ENCODE measurements at regions not wholly inside any gene's neighbourhood (a gene's known extent, or its start where the extent isn't known, plus 50 kb on each side); places are given as distances from the start of the nearest gene placed in this dataset.

GRCh38 chr12:97397008-97397407 is 65.6 kb upstream of the RMST start:
- POLR2A ChIA-PET: no interaction called here
- Mint-ChIP-seq H3K4me1 (no peaks in the 10 kb centered on the region), H3K4me3 (no peak overlapping the region), H3K9me3 (no peaks in the 10 kb centered on the region), H3K27ac (no peak overlapping the region), H3K36me3 (no peaks in the 10 kb centered on the region), H3K27me3 (peaks cover 0 to 8% (median 6%) of the 10 kb centered on the region in 5 donors)
- ATAC-seq: no peak
- no peak for DNase-seq

GRCh38 chr12:97398704-97399103 is 63.9 kb upstream of the RMST start:
- no peak overlapping the region for H3K4me3 Mint-ChIP-seq
- POLR2A ChIA-PET: no interaction called here
- ATAC-seq: no peak

GRCh38 chr12:97404093-97404492 is 58.5 kb upstream of the RMST start:
- ATAC-seq: no peak
- no peak for DNase-seq
- Mint-ChIP-seq H3K27me3 (no peaks in the 10 kb centered on the region), H3K27ac (no peak overlapping the region), H3K4me3 (no peak overlapping the region), H3K9me3 (no peaks in the 10 kb centered on the region), H3K36me3 (no peaks in the 10 kb centered on the region), H3K4me1 (no peaks in the 10 kb centered on the region)
- POLR2A ChIA-PET: no interaction called here

More at GRCh38 chr12:97398704-97399103, 63.9 kb upstream of the RMST start:
- Mint-ChIP-seq H3K36me3 (no peaks in the 10 kb centered on the region), H3K27me3 (peaks cover 0 to 5% (median 2%) of the 10 kb centered on the region in 5 donors), H3K27ac (no peak overlapping the region), H3K9me3 (no peaks in the 10 kb centered on the region), H3K4me1 (no peaks in the 10 kb centered on the region)
- DNase-seq: no peak

GRCh38 chr12:97404543-97404942 is 58.1 kb upstream of the RMST start:
- Mint-ChIP-seq H3K4me1 (no peaks in the 10 kb centered on the region), H3K4me3 (no peak overlapping the region), H3K36me3 (no peaks in the 10 kb centered on the region), H3K27ac (no peak overlapping the region), H3K9me3 (no peaks in the 10 kb centered on the region), H3K27me3 (no peaks in the 10 kb centered on the region)
- DNase-seq (no peak), ATAC-seq (no peak)
- POLR2A ChIA-PET: no interaction called here

GRCh38 chr12:97408363-97408762 is 54.2 kb upstream of the RMST start:
- H3K27ac Mint-ChIP-seq: no peak overlapping the region
- H3K27me3 Mint-ChIP-seq: peaks cover 0 to 10% (median 4%) of the 10 kb centered on the region in 5 donors
- no peak for ATAC-seq
- no peaks in the 10 kb centered on the region for H3K4me1 Mint-ChIP-seq
- DNase-seq: no peak
- H3K36me3 Mint-ChIP-seq: no peaks in the 10 kb centered on the region
- POLR2A ChIA-PET: no interaction called here
- H3K4me3 Mint-ChIP-seq: no peak overlapping the region
- H3K9me3 Mint-ChIP-seq: no peaks in the 10 kb centered on the region

GRCh38 chr12:97411341-97411740 is 51.3 kb upstream of the RMST start:
- POLR2A ChIA-PET: no interaction called here
- Mint-ChIP-seq H3K27ac (no peak overlapping the region), H3K27me3 (peaks cover 0 to 15% (median 4%) of the 10 kb centered on the region in 5 donors), H3K9me3 (no peaks in the 10 kb centered on the region), H3K4me3 (no peak overlapping the region), H3K36me3 (no peaks in the 10 kb centered on the region), H3K4me1 (no peaks in the 10 kb centered on the region)
- DNase-seq: no peak
- no peak for ATAC-seq
